WTC11 (cell line): ENCODE measurements at regions not wholly inside any gene's neighbourhood (a gene's known extent, or its start where the extent isn't known, plus 50 kb on each side); places are given as distances from the start of the nearest gene placed in this dataset.

ENCODE experiments used
- ATAC-seq: fragments of 200-7000 bp; cut with Tn5 transposase; 2 replicates; pipeline ENCODE4 v1.10.0; 2021; ENCODE audit warnings: mild to moderate bottlenecking, moderate library complexity
- CTCF ChIA-PET: fragments of 300-600 bp; sonication (Branson Sonifier 250); formaldehyde crosslinking; loops from one replicate; lab custom pipeline; 2021; ENCODE audit warnings: antibody characterized with exemption; lab: Charles Lee
- POLR2A ChIA-PET: fragments of 350-600 bp; sonication (Branson Sonifier 250); formaldehyde crosslinking; loops from one replicate; lab custom pipeline; 2021; ENCODE audit warnings: antibody characterized with exemption; lab: Charles Lee
- DNase-seq: peaks from one replicate; pipeline ENCODE4 v3.0.0; 2021; ENCODE audit warnings: low spot score
- H3K27ac Mint-ChIP-seq: 2 replicates; pipeline ENCODE4 v1.8.0; 2021; ENCODE audit warnings: mixed read lengths
- H3K27me3 Mint-ChIP-seq: 2 replicates; pipeline ENCODE4 v1.8.0; 2021; ENCODE audit warnings: low read depth, mild to moderate bottlenecking, moderate library complexity, mixed read lengths
- H3K36me3 Mint-ChIP-seq: 2 replicates; pipeline ENCODE4 v1.8.0; 2021; ENCODE audit warnings: mixed read lengths
- H3K4me1 Mint-ChIP-seq: 2 replicates; pipeline ENCODE4 v1.8.0; 2022; ENCODE audit warnings: mixed read lengths
- H3K4me3 Mint-ChIP-seq: 2 replicates; pipeline ENCODE4 v1.8.0; 2021; ENCODE audit warnings: mild to moderate bottlenecking, moderate library complexity, mixed read lengths
- H3K9me3 Mint-ChIP-seq: 2 replicates; pipeline ENCODE4 v1.8.0; 2021; ENCODE audit warnings: mixed read lengths
- CREM ChIP-seq: sonication (generic); formaldehyde crosslinking; IDR thresholded peaks from 2 replicates; pipeline ENCODE4 v1.8.1; 2022; ENCODE audit warnings: mild to moderate bottlenecking, missing genetic modification reagents, moderate library complexity
- ETV6 ChIP-seq: sonication (generic); formaldehyde crosslinking; IDR thresholded peaks from 2 replicates; pipeline ENCODE4 v1.8.1; 2022; ENCODE audit warnings: mild to moderate bottlenecking, missing genetic modification reagents
- FOXK1 ChIP-seq: sonication (generic); formaldehyde crosslinking; IDR thresholded peaks from 2 replicates; pipeline ENCODE4 v1.8.0; 2022; ENCODE audit warnings: mild to moderate bottlenecking, moderate library complexity, missing genetic modification reagents
- GABPB1 ChIP-seq: sonication (generic); formaldehyde crosslinking; IDR thresholded peaks from 2 replicates; pipeline ENCODE4 v1.8.1; 2023; ENCODE audit warnings: mild to moderate bottlenecking, missing genetic modification reagents
- JAZF1 ChIP-seq: fragments of 250-450 bp; sonication (Bioruptor Pico); IDR thresholded peaks from 2 replicates; pipeline ENCODE4 v1.9.0; 2021; ENCODE audit warnings: moderate library complexity, mild to moderate bottlenecking, inconsistent platforms
- KAT7 ChIP-seq: sonication (generic); formaldehyde crosslinking; IDR thresholded peaks from 2 replicates; pipeline ENCODE4 v1.8.1; 2023; ENCODE audit warnings: missing genetic modification reagents, mild to moderate bottlenecking, borderline replicate concordance
- NR3C1 ChIP-seq: sonication (generic); formaldehyde crosslinking; conservative IDR thresholded peaks from 2 replicates; pipeline ENCODE4 v1.8.1; 2023; ENCODE audit warnings: low read depth, mild to moderate bottlenecking, missing genetic modification reagents
- SMAD4 ChIP-seq: sonication (generic); formaldehyde crosslinking; IDR thresholded peaks from 2 replicates; pipeline ENCODE4 v1.8.0; 2022; ENCODE audit warnings: mild to moderate bottlenecking, missing genetic modification reagents
- SOX15 ChIP-seq: fragments of 250-450 bp; sonication (Bioruptor Pico); IDR thresholded peaks from 2 replicates; pipeline ENCODE4 v1.9.0; 2021; ENCODE audit warnings: mild to moderate bottlenecking
- SP1 ChIP-seq: sonication (generic); formaldehyde crosslinking; conservative IDR thresholded peaks from 2 replicates; pipeline ENCODE4 v1.8.1; 2022; ENCODE audit warnings: missing genetic modification reagents
- TCF7 ChIP-seq: sonication (generic); formaldehyde crosslinking; IDR thresholded peaks from 2 replicates; pipeline ENCODE4 v1.8.0; 2022; ENCODE audit warnings: mild to moderate bottlenecking, low read depth, missing genetic modification reagents, moderate library complexity
- ZNF317 ChIP-seq: sonication (generic); formaldehyde crosslinking; IDR thresholded peaks from 2 replicates; pipeline ENCODE4 v1.8.1; 2023; ENCODE audit warnings: low read depth, mild to moderate bottlenecking, moderate library complexity, missing genetic modification reagents, borderline replicate concordance
- ZNF416 ChIP-seq: fragments of 250-450 bp; sonication (Bioruptor Pico); IDR thresholded peaks from 2 replicates; pipeline ENCODE4 v1.9.0; 2021; ENCODE audit warnings: mild to moderate bottlenecking, inconsistent platforms
- TF ChIP-seq, protein P1 (sequence below): fragments of 250-450 bp; sonication (Bioruptor Pico); IDR thresholded peaks from 2 replicates; pipeline ENCODE4 v1.9.0; 2021; ENCODE audit warnings: mild to moderate bottlenecking, borderline replicate concordance
- TF ChIP-seq, protein P2 (sequence below): sonication (generic); formaldehyde crosslinking; IDR thresholded peaks from 2 replicates; pipeline ENCODE4 v1.8.0; 2022; ENCODE audit warnings: mild to moderate bottlenecking, missing genetic modification reagents
- TF ChIP-seq, protein P3 (sequence below): fragments of 250-450 bp; sonication (Bioruptor Pico); IDR thresholded peaks from 2 replicates; pipeline ENCODE4 v1.9.0; 2021; ENCODE audit warnings: moderate library complexity, mild to moderate bottlenecking, inconsistent platforms, borderline replicate concordance
- TF ChIP-seq, protein P4 (sequence below): sonication (generic); formaldehyde crosslinking; conservative IDR thresholded peaks from 2 replicates; pipeline ENCODE4 v1.8.1; 2022; ENCODE audit warnings: mild to moderate bottlenecking, missing genetic modification reagents
- TF ChIP-seq, protein P5 (sequence below): sonication (generic); formaldehyde crosslinking; IDR thresholded peaks from 2 replicates; pipeline ENCODE4 v1.8.1; 2023; ENCODE audit warnings: mild to moderate bottlenecking, missing genetic modification reagents
- TF ChIP-seq, protein P6 (sequence below): sonication (generic); formaldehyde crosslinking; IDR thresholded peaks from 2 replicates; pipeline ENCODE4 v1.8.1; 2022; ENCODE audit warnings: low read depth, missing genetic modification reagents, borderline replicate concordance
- TF ChIP-seq, protein P7 (sequence below): sonication (generic); formaldehyde crosslinking; IDR thresholded peaks from 2 replicates; pipeline ENCODE4 v1.8.1; 2022; ENCODE audit warnings: mild to moderate bottlenecking, moderate library complexity, missing genetic modification reagents
- TF ChIP-seq, protein P8 (sequence below): sonication (generic); formaldehyde crosslinking; IDR thresholded peaks from 2 replicates; pipeline ENCODE4 v1.8.0; 2022; ENCODE audit warnings: missing genetic modification reagents

DNA sequence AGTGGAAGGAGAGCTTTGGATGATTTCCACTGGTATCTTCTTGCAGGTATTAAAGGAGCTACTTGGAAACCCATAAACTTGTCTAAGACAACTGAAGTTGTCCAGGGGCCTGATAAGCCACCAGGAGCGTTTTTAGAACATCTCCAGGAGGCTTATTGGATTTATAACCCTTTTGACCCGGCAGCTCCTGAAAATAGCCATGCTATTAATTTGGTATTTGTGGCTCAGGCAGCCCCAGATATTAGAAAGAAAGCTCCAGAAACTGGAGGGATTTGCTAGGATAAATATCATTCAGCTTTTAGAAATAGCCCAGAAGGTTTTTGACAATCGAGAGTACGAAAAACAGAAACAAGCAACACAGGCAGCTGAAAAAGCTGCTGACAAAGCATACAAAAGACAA, 461.0 kb upstream of the HTR1E start:
- no peaks in the 10 kb centered on the region for H3K27me3 Mint-ChIP-seq
- H3K36me3 Mint-ChIP-seq = no peaks in the 10 kb centered on the region
- CTCF ChIA-PET = no interaction called here
- H3K4me3 Mint-ChIP-seq = no peak overlapping the region
- no peak overlapping the region for H3K27ac Mint-ChIP-seq
- H3K4me1 Mint-ChIP-seq = peaks cover 14% of the 10 kb centered on the region
- 0 out of 2 replicates have a peak, but pooled peaks cover 7% of the 10 kb centered on the region for H3K9me3 Mint-ChIP-seq
- no peak for ATAC-seq
- POLR2A ChIA-PET = no interaction called here
- DNase-seq = no peak
- TF ChIP-seq SMAD4 (CRISPR knock-in tag) (no peak), FOXK1 (CRISPR knock-in tag) (no peak), ZNF317 (CRISPR knock-in tag) (no peak), ZNF416 (CRISPR knock-in tag) (no peak), KAT7 (CRISPR knock-in tag) (no peak), TCF7 (CRISPR knock-in tag) (no peak)
- TF ChIP-seq, protein P1, sequence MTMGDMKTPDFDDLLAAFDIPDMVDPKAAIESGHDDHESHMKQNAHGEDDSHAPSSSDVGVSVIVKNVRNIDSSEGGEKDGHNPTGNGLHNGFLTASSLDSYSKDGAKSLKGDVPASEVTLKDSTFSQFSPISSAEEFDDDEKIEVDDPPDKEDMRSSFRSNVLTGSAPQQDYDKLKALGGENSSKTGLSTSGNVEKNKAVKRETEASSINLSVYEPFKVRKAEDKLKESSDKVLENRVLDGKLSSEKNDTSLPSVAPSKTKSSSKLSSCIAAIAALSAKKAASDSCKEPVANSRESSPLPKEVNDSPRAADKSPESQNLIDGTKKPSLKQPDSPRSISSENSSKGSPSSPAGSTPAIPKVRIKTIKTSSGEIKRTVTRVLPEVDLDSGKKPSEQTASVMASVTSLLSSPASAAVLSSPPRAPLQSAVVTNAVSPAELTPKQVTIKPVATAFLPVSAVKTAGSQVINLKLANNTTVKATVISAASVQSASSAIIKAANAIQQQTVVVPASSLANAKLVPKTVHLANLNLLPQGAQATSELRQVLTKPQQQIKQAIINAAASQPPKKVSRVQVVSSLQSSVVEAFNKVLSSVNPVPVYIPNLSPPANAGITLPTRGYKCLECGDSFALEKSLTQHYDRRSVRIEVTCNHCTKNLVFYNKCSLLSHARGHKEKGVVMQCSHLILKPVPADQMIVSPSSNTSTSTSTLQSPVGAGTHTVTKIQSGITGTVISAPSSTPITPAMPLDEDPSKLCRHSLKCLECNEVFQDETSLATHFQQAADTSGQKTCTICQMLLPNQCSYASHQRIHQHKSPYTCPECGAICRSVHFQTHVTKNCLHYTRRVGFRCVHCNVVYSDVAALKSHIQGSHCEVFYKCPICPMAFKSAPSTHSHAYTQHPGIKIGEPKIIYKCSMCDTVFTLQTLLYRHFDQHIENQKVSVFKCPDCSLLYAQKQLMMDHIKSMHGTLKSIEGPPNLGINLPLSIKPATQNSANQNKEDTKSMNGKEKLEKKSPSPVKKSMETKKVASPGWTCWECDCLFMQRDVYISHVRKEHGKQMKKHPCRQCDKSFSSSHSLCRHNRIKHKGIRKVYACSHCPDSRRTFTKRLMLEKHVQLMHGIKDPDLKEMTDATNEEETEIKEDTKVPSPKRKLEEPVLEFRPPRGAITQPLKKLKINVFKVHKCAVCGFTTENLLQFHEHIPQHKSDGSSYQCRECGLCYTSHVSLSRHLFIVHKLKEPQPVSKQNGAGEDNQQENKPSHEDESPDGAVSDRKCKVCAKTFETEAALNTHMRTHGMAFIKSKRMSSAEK (CRISPR knock-in tag) = no peak
- TF ChIP-seq, protein P2, sequence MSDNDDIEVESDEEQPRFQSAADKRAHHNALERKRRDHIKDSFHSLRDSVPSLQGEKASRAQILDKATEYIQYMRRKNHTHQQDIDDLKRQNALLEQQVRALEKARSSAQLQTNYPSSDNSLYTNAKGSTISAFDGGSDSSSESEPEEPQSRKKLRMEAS (CRISPR knock-in tag) = no peak
- TF ChIP-seq, protein P3, sequence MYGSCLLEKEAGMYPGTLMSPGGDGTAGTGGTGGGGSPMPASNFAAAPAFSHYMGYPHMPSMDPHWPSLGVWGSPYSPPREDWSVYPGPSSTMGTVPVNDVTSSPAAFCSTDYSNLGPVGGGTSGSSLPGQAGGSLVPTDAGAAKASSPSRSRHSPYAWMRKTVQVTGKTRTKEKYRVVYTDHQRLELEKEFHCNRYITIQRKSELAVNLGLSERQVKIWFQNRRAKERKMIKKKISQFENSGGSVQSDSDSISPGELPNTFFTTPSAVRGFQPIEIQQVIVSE (CRISPR knock-in tag) = no peak
- TF ChIP-seq, protein P4, sequence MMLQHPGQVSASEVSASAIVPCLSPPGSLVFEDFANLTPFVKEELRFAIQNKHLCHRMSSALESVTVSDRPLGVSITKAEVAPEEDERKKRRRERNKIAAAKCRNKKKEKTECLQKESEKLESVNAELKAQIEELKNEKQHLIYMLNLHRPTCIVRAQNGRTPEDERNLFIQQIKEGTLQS = no peak

DNA sequence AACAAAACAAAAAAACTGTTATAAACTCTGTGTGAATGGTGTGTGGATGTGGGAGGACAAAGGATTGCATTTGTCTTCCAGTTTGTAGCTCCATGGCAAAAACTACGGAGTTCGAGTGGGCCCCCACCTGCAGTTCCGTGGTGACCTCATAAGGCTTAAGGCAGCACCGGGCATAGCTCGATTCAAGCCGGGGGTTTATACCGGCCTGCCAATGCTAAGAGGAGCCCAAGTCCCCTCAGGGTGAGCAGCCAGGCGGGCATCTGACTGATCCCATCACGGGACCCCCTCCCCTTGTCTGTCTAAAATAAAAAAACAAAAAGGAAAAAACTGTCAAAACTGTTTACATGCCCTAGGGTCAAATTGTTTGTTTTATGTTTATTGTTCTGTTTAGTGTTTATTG, 463.2 kb upstream of the HTR1E start:
- DNase-seq (no peak), ATAC-seq (no peak)
- H3K36me3 Mint-ChIP-seq = no peaks in the 10 kb centered on the region
- peaks cover 14% of the 10 kb centered on the region for H3K4me1 Mint-ChIP-seq
- peaks cover 4% of the 10 kb centered on the region; the same call in 1 of the 2 replicates for H3K9me3 Mint-ChIP-seq
- H3K4me3 Mint-ChIP-seq = no peak overlapping the region
- no peaks in the 10 kb centered on the region for H3K27me3 Mint-ChIP-seq
- no peak overlapping the region for H3K27ac Mint-ChIP-seq
- ChIA-PET CTCF (no interaction called here), POLR2A (no interaction called here)
- TF ChIP-seq GABPB1 (CRISPR knock-in tag) (no peak), SOX15 (CRISPR knock-in tag) (no peak), NR3C1 (CRISPR knock-in tag) (no peak), JAZF1 (CRISPR knock-in tag) (no peak), ETV6 (CRISPR knock-in tag) (no peak), CREM (CRISPR knock-in tag) (no peak), SP1 (CRISPR knock-in tag) (no peak)
- TF ChIP-seq, protein P5, sequence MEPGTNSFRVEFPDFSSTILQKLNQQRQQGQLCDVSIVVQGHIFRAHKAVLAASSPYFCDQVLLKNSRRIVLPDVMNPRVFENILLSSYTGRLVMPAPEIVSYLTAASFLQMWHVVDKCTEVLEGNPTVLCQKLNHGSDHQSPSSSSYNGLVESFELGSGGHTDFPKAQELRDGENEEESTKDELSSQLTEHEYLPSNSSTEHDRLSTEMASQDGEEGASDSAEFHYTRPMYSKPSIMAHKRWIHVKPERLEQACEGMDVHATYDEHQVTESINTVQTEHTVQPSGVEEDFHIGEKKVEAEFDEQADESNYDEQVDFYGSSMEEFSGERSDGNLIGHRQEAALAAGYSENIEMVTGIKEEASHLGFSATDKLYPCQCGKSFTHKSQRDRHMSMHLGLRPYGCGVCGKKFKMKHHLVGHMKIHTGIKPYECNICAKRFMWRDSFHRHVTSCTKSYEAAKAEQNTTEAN (CRISPR knock-in tag) = no peak
- TF ChIP-seq, protein P6, sequence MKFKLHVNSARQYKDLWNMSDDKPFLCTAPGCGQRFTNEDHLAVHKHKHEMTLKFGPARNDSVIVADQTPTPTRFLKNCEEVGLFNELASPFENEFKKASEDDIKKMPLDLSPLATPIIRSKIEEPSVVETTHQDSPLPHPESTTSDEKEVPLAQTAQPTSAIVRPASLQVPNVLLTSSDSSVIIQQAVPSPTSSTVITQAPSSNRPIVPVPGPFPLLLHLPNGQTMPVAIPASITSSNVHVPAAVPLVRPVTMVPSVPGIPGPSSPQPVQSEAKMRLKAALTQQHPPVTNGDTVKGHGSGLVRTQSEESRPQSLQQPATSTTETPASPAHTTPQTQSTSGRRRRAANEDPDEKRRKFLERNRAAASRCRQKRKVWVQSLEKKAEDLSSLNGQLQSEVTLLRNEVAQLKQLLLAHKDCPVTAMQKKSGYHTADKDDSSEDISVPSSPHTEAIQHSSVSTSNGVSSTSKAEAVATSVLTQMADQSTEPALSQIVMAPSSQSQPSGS (CRISPR knock-in tag) = no peak
- TF ChIP-seq, protein P7, sequence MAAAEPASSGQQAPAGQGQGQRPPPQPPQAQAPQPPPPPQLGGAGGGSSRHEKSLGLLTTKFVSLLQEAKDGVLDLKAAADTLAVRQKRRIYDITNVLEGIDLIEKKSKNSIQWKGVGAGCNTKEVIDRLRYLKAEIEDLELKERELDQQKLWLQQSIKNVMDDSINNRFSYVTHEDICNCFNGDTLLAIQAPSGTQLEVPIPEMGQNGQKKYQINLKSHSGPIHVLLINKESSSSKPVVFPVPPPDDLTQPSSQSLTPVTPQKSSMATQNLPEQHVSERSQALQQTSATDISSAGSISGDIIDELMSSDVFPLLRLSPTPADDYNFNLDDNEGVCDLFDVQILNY (CRISPR knock-in tag) = no peak
- TF ChIP-seq, protein P8, sequence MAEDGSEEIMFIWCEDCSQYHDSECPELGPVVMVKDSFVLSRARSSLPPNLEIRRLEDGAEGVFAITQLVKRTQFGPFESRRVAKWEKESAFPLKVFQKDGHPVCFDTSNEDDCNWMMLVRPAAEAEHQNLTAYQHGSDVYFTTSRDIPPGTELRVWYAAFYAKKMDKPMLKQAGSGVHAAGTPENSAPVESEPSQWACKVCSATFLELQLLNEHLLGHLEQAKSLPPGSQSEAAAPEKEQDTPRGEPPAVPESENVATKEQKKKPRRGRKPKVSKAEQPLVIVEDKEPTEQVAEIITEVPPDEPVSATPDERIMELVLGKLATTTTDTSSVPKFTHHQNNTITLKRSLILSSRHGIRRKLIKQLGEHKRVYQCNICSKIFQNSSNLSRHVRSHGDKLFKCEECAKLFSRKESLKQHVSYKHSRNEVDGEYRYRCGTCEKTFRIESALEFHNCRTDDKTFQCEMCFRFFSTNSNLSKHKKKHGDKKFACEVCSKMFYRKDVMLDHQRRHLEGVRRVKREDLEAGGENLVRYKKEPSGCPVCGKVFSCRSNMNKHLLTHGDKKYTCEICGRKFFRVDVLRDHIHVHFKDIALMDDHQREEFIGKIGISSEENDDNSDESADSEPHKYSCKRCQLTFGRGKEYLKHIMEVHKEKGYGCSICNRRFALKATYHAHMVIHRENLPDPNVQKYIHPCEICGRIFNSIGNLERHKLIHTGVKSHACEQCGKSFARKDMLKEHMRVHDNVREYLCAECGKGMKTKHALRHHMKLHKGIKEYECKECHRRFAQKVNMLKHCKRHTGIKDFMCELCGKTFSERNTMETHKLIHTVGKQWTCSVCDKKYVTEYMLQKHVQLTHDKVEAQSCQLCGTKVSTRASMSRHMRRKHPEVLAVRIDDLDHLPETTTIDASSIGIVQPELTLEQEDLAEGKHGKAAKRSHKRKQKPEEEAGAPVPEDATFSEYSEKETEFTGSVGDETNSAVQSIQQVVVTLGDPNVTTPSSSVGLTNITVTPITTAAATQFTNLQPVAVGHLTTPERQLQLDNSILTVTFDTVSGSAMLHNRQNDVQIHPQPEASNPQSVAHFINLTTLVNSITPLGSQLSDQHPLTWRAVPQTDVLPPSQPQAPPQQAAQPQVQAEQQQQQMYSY = no peak
